Endothelial cell of umbilical vein (primary cell): ENCODE measurements at regions not wholly inside any gene's neighbourhood (a gene's known extent, or its start where the extent isn't known, plus 50 kb on each side); places are given as distances from the start of the nearest gene placed in this dataset.

ENCODE experiments used
- BruUV-seq: library from RNA; stranded (reverse); fragments of 400-500 nt; replicated peaks from 2 replicates; lab custom pipeline; 2021; lab: Mats Ljungman, UMichigan
- CTCF ChIA-PET: fragments of 300-600, 350-600 bp; sonication (Branson Sonifier 250); formaldehyde crosslinking; loops from one replicate; lab custom pipeline; 2021; ENCODE audit warnings: antibody characterized with exemption, inconsistent platforms; lab: Charles Lee
- POLR2A ChIA-PET: fragments of 300-600, 350-600 bp; sonication (Branson Sonifier 250); formaldehyde crosslinking; loops from one replicate; lab custom pipeline; 2021; ENCODE audit warnings: antibody characterized with exemption, inconsistent platforms; lab: Charles Lee
- DNase-seq: peaks from one replicate; pipeline ENCODE4 v3.0.0-alpha.2; 2011; ENCODE audit warnings: low read depth, low spot score
- FAIRE-seq: peaks from 2 replicates; lab custom pipeline; 2011; peaks lifted over from hg19 to GRCh38; lab: Jason Lieb, UNC
- H2AFZ ChIP-seq: 2 replicates; pipeline ENCODE4 v1.6.0; 2012; ENCODE audit warnings: low read depth, low read length, control low read depth, inconsistent platforms
- H3K27ac ChIP-seq: 2 replicates; pipeline ENCODE4 v1.5.1; 2011; ENCODE audit warnings: low read depth, mild to moderate bottlenecking, control low read depth, low read length, moderate library complexity; ENCODE audit not compliant: insufficient read depth
- H3K27me3 ChIP-seq, 2 experiments: 2 replicates each; pipeline versions ENCODE4 v1.6.0 to v1.6.1; 2011; ENCODE audit warnings: low read length in 2 of 2, mixed read lengths in 1 of 2; ENCODE audit not compliant: control insufficient read depth in 2 of 2, insufficient read depth in 2 of 2
- H3K36me3 ChIP-seq, 2 experiments: 2 replicates in 1 of 2; 3 replicates in 1 of 2; pipeline ENCODE4 v1.5.1; 2011; ENCODE audit warnings: low read length in 2 of 2, mild to moderate bottlenecking in 1 of 2, moderate library complexity in 1 of 2; ENCODE audit not compliant: control insufficient read depth in 2 of 2, insufficient read depth in 2 of 2; ENCODE audit errors: extremely low read depth in 1 of 2
- H3K4me1 ChIP-seq: 3 replicates; pipeline ENCODE4 v1.5.1; 2011; ENCODE audit warnings: mild to moderate bottlenecking, low read length; ENCODE audit not compliant: control insufficient read depth, insufficient read depth; ENCODE audit errors: extremely low read depth
- H3K4me2 ChIP-seq: 2 replicates; pipeline ENCODE4 v1.6.1; 2011; ENCODE audit warnings: low read length, control low read depth, mixed read lengths; ENCODE audit not compliant: insufficient read depth
- H3K4me3 ChIP-seq, 3 experiments: fragments of 200-600 bp in 1 of 3; sonication (generic), shearing (Covaris generic) in 1 of 3; replicated peaks in 1 of 3; 2 replicates each; pipeline ENCODE4 v1.5.1; 2011 to 2016; ENCODE audit warnings: control low read depth in 3 of 3, low read length in 3 of 3, mild to moderate bottlenecking in 2 of 3, inconsistent platforms in 1 of 3, low read depth in 1 of 3, moderate library complexity in 1 of 3; ENCODE audit not compliant: insufficient read depth in 1 of 3
- H3K79me2 ChIP-seq: 2 replicates; pipeline ENCODE4 v1.6.0; 2012; ENCODE audit warnings: low read length, inconsistent platforms; ENCODE audit not compliant: control insufficient read depth, insufficient read depth
- H3K9ac ChIP-seq: replicated peaks from 2 replicates; pipeline ENCODE3; 2011; ENCODE audit warnings: low read length, control low read depth; ENCODE audit not compliant: insufficient read depth; ENCODE audit errors: extremely low read depth
- H3K9me1 ChIP-seq: replicated peaks from 3 replicates; pipeline ENCODE4 v1.6.0; 2011; ENCODE audit warnings: mild to moderate bottlenecking, low read length; ENCODE audit not compliant: control insufficient read depth, insufficient read depth; ENCODE audit errors: extremely low read depth
- H3K9me3 ChIP-seq: replicated peaks from 2 replicates; pipeline ENCODE4 v1.5.1; 2012; ENCODE audit warnings: low read length, inconsistent platforms; ENCODE audit not compliant: control insufficient read depth, insufficient read depth
- H4K20me1 ChIP-seq: replicated peaks from 2 replicates; pipeline ENCODE3; 2011; ENCODE audit warnings: mild to moderate bottlenecking, low read length; ENCODE audit not compliant: control insufficient read depth, insufficient read depth; ENCODE audit errors: extremely low read depth
- EZH2 ChIP-seq: IDR thresholded peaks from 2 replicates; pipeline ENCODE4 v1.6.1; 2012; ENCODE audit warnings: borderline replicate concordance, low read depth, mild to moderate bottlenecking, moderate library complexity, low read length, inconsistent platforms; ENCODE audit not compliant: severe bottlenecking
- FOS ChIP-seq: IDR thresholded peaks from 2 replicates; pipeline ENCODE4 v1.6.1; 2011; ENCODE audit warnings: mild to moderate bottlenecking, low read length, moderate library complexity, borderline replicate concordance; ENCODE audit not compliant: insufficient read depth
- GATA2 ChIP-seq: IDR thresholded peaks from 2 replicates; pipeline ENCODE4 v1.7.0; 2011; ENCODE audit warnings: low read depth, mild to moderate bottlenecking, moderate library complexity, mixed read lengths, low read length; ENCODE audit not compliant: insufficient read length, insufficient read depth
- JUN ChIP-seq: IDR thresholded peaks from 2 replicates; pipeline ENCODE4 v1.6.1; 2011; ENCODE audit warnings: borderline replicate concordance, low read depth; ENCODE audit not compliant: insufficient read length, insufficient read depth
- MYC ChIP-seq: IDR thresholded peaks from one replicate; pipeline ENCODE4 v1.6.1; 2011; ENCODE audit warnings: mild to moderate bottlenecking, low read depth, low read length
- POLR2A ChIP-seq: IDR thresholded peaks from 2 replicates; pipeline ENCODE4 v1.6.1; 2012; ENCODE audit warnings: low read depth, mild to moderate bottlenecking, control low read depth, low read length
- POLR2AphosphoS5 ChIP-seq: IDR thresholded peaks from 2 replicates; pipeline ENCODE4 v1.6.1; 2012; ENCODE audit warnings: low read depth, mild to moderate bottlenecking, control low read depth, low read length, moderate library complexity; ENCODE audit not compliant: insufficient read depth
- dilution Hi-C: fragments of 300-500 bp; cut with MboI; formaldehyde crosslinking; loops from one replicate; pipeline ENCODE4 v1.15.0; 2019; ENCODE audit warnings: low sequenced_read_pairs; ENCODE audit not compliant: extremely low pct_ligation_motif_present
- intact Hi-C: fragments of 100-400 bp; cut with micrococcal nuclease; formaldehyde crosslinking; loops from one replicate; pipeline ENCODE4 v1.10.0; 2022
- TF ChIP-seq, protein P1 (sequence below): IDR thresholded peaks from 2 replicates; pipeline ENCODE4 v1.6.1; 2011; ENCODE audit not compliant: insufficient read depth, insufficient read length
- TF ChIP-seq, protein P2 (sequence below), 2 donors: IDR thresholded peaks; 1 replicate in 1 of 2; 2 replicates in 1 of 2; pipeline ENCODE4 v1.5.1; 2011; ENCODE audit warnings: low read length in 2 of 2, mild to moderate bottlenecking in 2 of 2, moderate library complexity in 2 of 2, control low read depth in 1 of 2, inconsistent platforms in 1 of 2, low read depth in 1 of 2; ENCODE audit not compliant: insufficient read depth in 1 of 2; ENCODE audit errors: extremely low read depth in 1 of 2

DNA sequence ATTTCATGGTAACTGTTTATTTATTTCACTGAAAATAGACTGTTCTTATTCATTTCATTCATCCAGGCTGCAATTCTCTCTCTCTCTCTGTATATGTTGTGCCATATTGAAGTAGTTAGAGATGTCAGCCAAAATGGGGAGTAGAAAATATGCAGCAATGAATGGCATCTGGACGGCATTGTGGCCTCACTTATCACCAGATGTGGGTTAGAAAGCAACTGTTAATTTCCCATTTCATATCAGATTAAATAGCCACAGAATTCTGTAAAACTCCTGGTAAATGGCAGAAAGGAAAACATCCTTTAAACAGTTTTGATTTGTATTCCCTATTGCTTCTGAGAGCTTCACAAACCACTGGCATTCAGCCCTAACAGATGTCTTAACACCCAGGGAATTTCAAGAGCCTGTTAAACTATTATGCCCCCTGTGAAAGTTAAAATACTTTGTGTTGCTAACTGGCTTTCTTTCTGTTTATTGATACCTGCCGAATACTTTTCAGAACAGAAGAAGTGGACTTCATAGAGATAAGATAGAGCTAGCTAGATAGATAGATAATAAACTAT lies 1763.3 kb upstream of the MIR17HG start:
- dilution Hi-C loops (no loop called here), intact Hi-C loops (no loop called here)
- TF ChIP-seq JUN, result no peak
- TF ChIP-seq EZH2, result no peak
- TF ChIP-seq, protein P1, sequence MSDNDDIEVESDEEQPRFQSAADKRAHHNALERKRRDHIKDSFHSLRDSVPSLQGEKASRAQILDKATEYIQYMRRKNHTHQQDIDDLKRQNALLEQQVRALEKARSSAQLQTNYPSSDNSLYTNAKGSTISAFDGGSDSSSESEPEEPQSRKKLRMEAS, result no peak
- no peak for TF ChIP-seq FOS
- no peak for TF ChIP-seq POLR2A
- TF ChIP-seq POLR2AphosphoS5, result no peak
- no peak for TF ChIP-seq GATA2
- TF ChIP-seq MYC, result no peak
- TF ChIP-seq, protein P2, sequence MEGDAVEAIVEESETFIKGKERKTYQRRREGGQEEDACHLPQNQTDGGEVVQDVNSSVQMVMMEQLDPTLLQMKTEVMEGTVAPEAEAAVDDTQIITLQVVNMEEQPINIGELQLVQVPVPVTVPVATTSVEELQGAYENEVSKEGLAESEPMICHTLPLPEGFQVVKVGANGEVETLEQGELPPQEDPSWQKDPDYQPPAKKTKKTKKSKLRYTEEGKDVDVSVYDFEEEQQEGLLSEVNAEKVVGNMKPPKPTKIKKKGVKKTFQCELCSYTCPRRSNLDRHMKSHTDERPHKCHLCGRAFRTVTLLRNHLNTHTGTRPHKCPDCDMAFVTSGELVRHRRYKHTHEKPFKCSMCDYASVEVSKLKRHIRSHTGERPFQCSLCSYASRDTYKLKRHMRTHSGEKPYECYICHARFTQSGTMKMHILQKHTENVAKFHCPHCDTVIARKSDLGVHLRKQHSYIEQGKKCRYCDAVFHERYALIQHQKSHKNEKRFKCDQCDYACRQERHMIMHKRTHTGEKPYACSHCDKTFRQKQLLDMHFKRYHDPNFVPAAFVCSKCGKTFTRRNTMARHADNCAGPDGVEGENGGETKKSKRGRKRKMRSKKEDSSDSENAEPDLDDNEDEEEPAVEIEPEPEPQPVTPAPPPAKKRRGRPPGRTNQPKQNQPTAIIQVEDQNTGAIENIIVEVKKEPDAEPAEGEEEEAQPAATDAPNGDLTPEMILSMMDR (IDR thresholded peaks at IDR 0.05; ENCODE audit: extremely low read depth in 1 of 2, insufficient read depth in 1 of 2, low read depth in 1 of 2, low read length in 2 of 2), result no peak
- Histone ChIP-seq H3K27me3 (no peaks in the 10 kb centered on the region), H3K9me1 (no peaks in the 10 kb centered on the region), H3K36me3 (no peaks in the 10 kb centered on the region), H2AFZ (peak overlapping the region; percentile 59), H3K4me1 (no peaks in the 10 kb centered on the region), H3K9ac (no peak overlapping the region), H3K4me3 (no peak overlapping the region), H3K27ac (no peak overlapping the region), H3K4me2 (no peak overlapping the region), H4K20me1 (no peaks in the 10 kb centered on the region), H3K79me2 (no peaks in the 10 kb centered on the region), H3K9me3 (no peaks in the 10 kb centered on the region)
- no peak for DNase-seq
- CTCF ChIA-PET, result interaction anchor here (1.5 kb wide), 1 partner anchor 9 kb away, joined by 3 read pairs; no protein-coding TSS in a partner anchor
- POLR2A ChIA-PET, result no interaction called here
- no peak for FAIRE-seq
- no TSS peak for BruUV-seq
